GM23338 (cell line): ENCODE measurements at regions not wholly inside any gene's neighbourhood (a gene's known extent, or its start where the extent isn't known, plus 50 kb on each side); places are given as distances from the start of the nearest gene placed in this dataset.

Source experiments
- ATAC-seq: fragments of 200-7000 bp; cut with Tn5 transposase; 3 replicates; pipeline ENCODE4 v1.9.1; 2020
- DNase-seq: peaks from one replicate; pipeline ENCODE4 v3.0.0-alpha.2; 2015; ENCODE audit warnings: low spot score
- H2AFZ ChIP-seq: fragments of 200-600 bp; sonication (generic); 2 replicates; pipeline ENCODE4 v1.8.0; 2016; ENCODE audit warnings: antibody characterized with exemption, mild to moderate bottlenecking, moderate library complexity
- H3F3A ChIP-seq: fragments of 200-600 bp; sonication (generic); replicated peaks from 2 replicates; pipeline ENCODE4 v1.8.0; 2017; ENCODE audit warnings: antibody characterized with exemption, mixed run types, low read depth
- H3K27ac ChIP-seq: fragments of 200-600 bp; sonication (generic); 2 replicates; pipeline ENCODE4 v1.6.1; 2016; ENCODE audit warnings: low read depth
- H3K27me3 ChIP-seq: fragments of 200-600 bp; sonication (generic); 2 replicates; pipeline ENCODE4 v1.8.0; 2016; ENCODE audit warnings: mild to moderate bottlenecking, mixed run types, moderate library complexity; ENCODE audit not compliant: insufficient read depth
- H3K36me3 ChIP-seq: fragments of 200-600 bp; sonication (generic); 2 replicates; pipeline ENCODE4 v1.8.0; 2016; ENCODE audit warnings: mild to moderate bottlenecking; ENCODE audit not compliant: insufficient read depth
- H3K4me1 ChIP-seq: fragments of 200-600 bp; sonication (generic); 2 replicates; pipeline ENCODE4 v1.8.0; 2016; ENCODE audit warnings: mild to moderate bottlenecking, moderate library complexity; ENCODE audit not compliant: insufficient read depth
- H3K4me2 ChIP-seq: fragments of 200-600 bp; sonication (generic); 2 replicates; pipeline ENCODE4 v1.7.1; 2017; ENCODE audit warnings: mixed run types
- H3K4me3 ChIP-seq: fragments of 200-600 bp; sonication (generic); 2 replicates; pipeline ENCODE4 v1.6.1; 2016; ENCODE audit warnings: mixed run types
- H3K79me2 ChIP-seq: fragments of 200-600 bp; sonication (generic); replicated peaks from 2 replicates; pipeline ENCODE4 v1.8.0; 2017; ENCODE audit warnings: mild to moderate bottlenecking; ENCODE audit not compliant: insufficient read depth
- H3K9me2 ChIP-seq: fragments of 200-600 bp; sonication (generic); 2 replicates; pipeline ENCODE4 v1.8.0; 2017; ENCODE audit not compliant: insufficient read depth
- H4K20me1 ChIP-seq: fragments of 200-600 bp; sonication (generic); replicated peaks from 2 replicates; pipeline ENCODE4 v1.8.0; 2017; ENCODE audit warnings: mild to moderate bottlenecking; ENCODE audit not compliant: insufficient read depth
- H3K27ac Mint-ChIP-seq: 2 replicates; pipeline ENCODE4 v1.8.0; 2020; ENCODE audit warnings: inconsistent platforms, mild to moderate bottlenecking, moderate library complexity, mixed read lengths
- H3K27me3 Mint-ChIP-seq: 3 replicates; pipeline ENCODE4 v1.8.0; 2022; ENCODE audit warnings: low read depth, mild to moderate bottlenecking, moderate library complexity, mixed read lengths, inconsistent platforms; ENCODE audit not compliant: insufficient read depth, poor library complexity
- H3K36me3 Mint-ChIP-seq: 3 replicates; pipeline ENCODE4 v1.8.0; 2021; ENCODE audit warnings: low read depth, mild to moderate bottlenecking, inconsistent platforms, moderate library complexity, mixed read lengths
- H3K4me1 Mint-ChIP-seq: 3 replicates; pipeline ENCODE4 v1.8.0; 2020; ENCODE audit warnings: mild to moderate bottlenecking, inconsistent platforms, mixed read lengths
- H3K4me3 Mint-ChIP-seq: 3 replicates; pipeline ENCODE4 v1.8.0; 2021; ENCODE audit warnings: moderate library complexity, mild to moderate bottlenecking, inconsistent platforms, mixed read lengths
- H3K9me3 Mint-ChIP-seq: 3 replicates; pipeline ENCODE4 v1.8.0; 2020; ENCODE audit warnings: moderate library complexity, mild to moderate bottlenecking, inconsistent platforms, mixed read lengths
- CREB1 ChIP-seq: fragments of 250-450 bp; sonication (Bioruptor Pico); IDR thresholded peaks from 2 replicates; pipeline ENCODE4 v1.5.0; 2020; ENCODE audit warnings: low read depth, mild to moderate bottlenecking, moderate library complexity
- ETS1 ChIP-seq: IDR thresholded peaks from 2 replicates; pipeline ENCODE4 v1.6.1; 2016; ENCODE audit warnings: antibody characterized with exemption
- EZH2 ChIP-seq: fragments of 200-600 bp; sonication (generic); IDR thresholded peaks from one replicate; pipeline ENCODE4 v1.8.0; 2017; ENCODE audit warnings: antibody characterized with exemption, mild to moderate bottlenecking, low read depth; ENCODE audit not compliant: unreplicated experiment
- EZH2phosphoT487 ChIP-seq: fragments of 200-600 bp; sonication (generic); IDR thresholded peaks from one replicate; pipeline ENCODE4 v1.8.1; 2018; ENCODE audit warnings: antibody characterized with exemption; ENCODE audit not compliant: unreplicated experiment
- JUNB ChIP-seq: IDR thresholded peaks from one replicate; pipeline ENCODE4 v1.6.1; 2016; ENCODE audit warnings: antibody characterized with exemption; ENCODE audit not compliant: unreplicated experiment
- NANOG ChIP-seq: IDR thresholded peaks from 2 replicates; pipeline ENCODE4 v1.6.1; 2016; ENCODE audit warnings: antibody characterized with exemption, borderline replicate concordance
- POLR2AphosphoS5 ChIP-seq: IDR thresholded peaks from 2 replicates; pipeline ENCODE4 v1.6.1; 2016; ENCODE audit warnings: antibody characterized with exemption, low read depth
- REST ChIP-seq: IDR thresholded peaks from one replicate; pipeline ENCODE4 v1.6.1; 2018; ENCODE audit warnings: antibody characterized with exemption; ENCODE audit not compliant: unreplicated experiment
- STAT1 ChIP-seq: IDR thresholded peaks from one replicate; pipeline ENCODE4 v1.6.1; 2016; ENCODE audit warnings: antibody characterized with exemption; ENCODE audit not compliant: unreplicated experiment
- ZNF114 ChIP-seq: fragments of 250-450 bp; sonication (Bioruptor Pico); IDR thresholded peaks from 2 replicates; pipeline ENCODE4 v1.5.0; 2020; ENCODE audit warnings: mild to moderate bottlenecking, moderate library complexity
- ZNF331 ChIP-seq: fragments of 250-450 bp; sonication (Bioruptor Pico); IDR thresholded peaks from 2 replicates; pipeline ENCODE4 v1.5.0; 2020; ENCODE audit warnings: low read depth, mild to moderate bottlenecking, moderate library complexity
- ZNF462 ChIP-seq: fragments of 250-450 bp; sonication (Bioruptor Pico); IDR thresholded peaks from 2 replicates; pipeline ENCODE4 v1.5.0; 2020; ENCODE audit warnings: mild to moderate bottlenecking, moderate library complexity
- TF ChIP-seq, protein P1 (sequence below), 2 experiments: fragments of 200-600 bp in 1 of 2; sonication (generic) in 1 of 2; conservative IDR thresholded peaks; 2 replicates each; pipeline versions ENCODE4 v1.5.1 to v1.6.1; 2016 to 2017; ENCODE audit warnings: antibody characterized with exemption in 2 of 2, low read depth in 2 of 2, mild to moderate bottlenecking in 2 of 2, moderate library complexity in 1 of 2

- peaks cover 20% of the 10 kb centered on the region for H3K9me2 ChIP-seq
- no peaks in the 10 kb centered on the region for H3K9me3 Mint-ChIP-seq
- TF ChIP-seq ETS1 (no peak), ZNF462 (CRISPR knock-in tag) (no peak), ZNF331 (CRISPR knock-in tag) (no peak), JUNB (no peak), EZH2phosphoT487 (no peak), CREB1 (no peak), ZNF114 (CRISPR knock-in tag) (no peak), STAT1 (no peak), NANOG (no peak), EZH2 (no peak), POLR2AphosphoS5 (no peak), REST (no peak)
- TF ChIP-seq, protein P1, sequence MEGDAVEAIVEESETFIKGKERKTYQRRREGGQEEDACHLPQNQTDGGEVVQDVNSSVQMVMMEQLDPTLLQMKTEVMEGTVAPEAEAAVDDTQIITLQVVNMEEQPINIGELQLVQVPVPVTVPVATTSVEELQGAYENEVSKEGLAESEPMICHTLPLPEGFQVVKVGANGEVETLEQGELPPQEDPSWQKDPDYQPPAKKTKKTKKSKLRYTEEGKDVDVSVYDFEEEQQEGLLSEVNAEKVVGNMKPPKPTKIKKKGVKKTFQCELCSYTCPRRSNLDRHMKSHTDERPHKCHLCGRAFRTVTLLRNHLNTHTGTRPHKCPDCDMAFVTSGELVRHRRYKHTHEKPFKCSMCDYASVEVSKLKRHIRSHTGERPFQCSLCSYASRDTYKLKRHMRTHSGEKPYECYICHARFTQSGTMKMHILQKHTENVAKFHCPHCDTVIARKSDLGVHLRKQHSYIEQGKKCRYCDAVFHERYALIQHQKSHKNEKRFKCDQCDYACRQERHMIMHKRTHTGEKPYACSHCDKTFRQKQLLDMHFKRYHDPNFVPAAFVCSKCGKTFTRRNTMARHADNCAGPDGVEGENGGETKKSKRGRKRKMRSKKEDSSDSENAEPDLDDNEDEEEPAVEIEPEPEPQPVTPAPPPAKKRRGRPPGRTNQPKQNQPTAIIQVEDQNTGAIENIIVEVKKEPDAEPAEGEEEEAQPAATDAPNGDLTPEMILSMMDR (conservative IDR thresholded peaks at IDR 0.05; ENCODE audit: low read depth in 2 of 2), result no peak
- no peaks in the 10 kb centered on the region for H3K4me1 ChIP-seq
- no peaks in the 10 kb centered on the region for H3K36me3 Mint-ChIP-seq
- no peaks in the 10 kb centered on the region for H4K20me1 ChIP-seq
- no peaks in the 10 kb centered on the region for H3K4me1 Mint-ChIP-seq
- H3K27ac ChIP-seq, result no peak overlapping the region
- no peak overlapping the region for H3K4me2 ChIP-seq
- H3K27me3 ChIP-seq, result no peaks in the 10 kb centered on the region
- peaks cover 2% of the 10 kb centered on the region for H3K27me3 Mint-ChIP-seq
- DNase-seq (no peak), ATAC-seq (no peak)
- H3K79me2 ChIP-seq, result no peaks in the 10 kb centered on the region
- H2AFZ ChIP-seq, result no peak overlapping the region
- no peak overlapping the region for H3K27ac Mint-ChIP-seq
- H3K4me3 Mint-ChIP-seq, result no peak overlapping the region
- no peak overlapping the region for H3K4me3 ChIP-seq
- no peaks in the 10 kb centered on the region for H3F3A ChIP-seq
- H3K36me3 ChIP-seq, result no peaks in the 10 kb centered on the region
Observed at GRCh38 chr4:125044886-125045285, 269.9 kb upstream of the FAT4 start.
